ENCODE measurements at regions not wholly inside any gene's neighbourhood (a gene's known extent, or its start where the extent isn't known, plus 50 kb on each side); places are given as distances from the start of the nearest gene placed in this dataset.

- DNase-seq, result peak; percentile 49 to 53 (median 52)
Measured at GRCh38 chr10:47145290-47145934, 154.6 kb upstream of the GDF10 start.

- DNase-seq, result peak in 2 of 3 donors; percentile 23 to 49
Measured at GRCh38 chr10:47146572-47146971, 153.4 kb upstream of the GDF10 start.

GRCh38 chr10:47147186-47147585 is 152.8 kb upstream of the GDF10 start:
- no peak for DNase-seq

- no peak for DNase-seq
Measured at GRCh38 chr10:47150581-47150980, 149.4 kb upstream of the GDF10 start.

GRCh38 chr10:47151920-47152319 is 148.1 kb upstream of the GDF10 start:
- DNase-seq, result no peak

GRCh38 chr10:47152861-47153349 is 147.1 kb upstream of the GDF10 start:
- DNase-seq, result peak; percentile 45 to 78 (median 65)

- DNase-seq, result no peak
Measured at GRCh38 chr10:47154762-47155161, 145.2 kb upstream of the GDF10 start.

- DNase-seq, result no peak
Measured at GRCh38 chr10:47156873-47157272, 143.1 kb upstream of the GDF10 start.

- DNase-seq, result no peak
Measured at GRCh38 chr10:47158116-47159071, 141.6 kb upstream of the GDF10 start.

- DNase-seq, result no peak
Measured at GRCh38 chr10:47159361-47160260, 140.4 kb upstream of the GDF10 start.

- DNase-seq, result no peak
Measured at GRCh38 chr10:47160261-47160908, 139.6 kb upstream of the GDF10 start.

GRCh38 chr10:47160967-47161366 is 139.0 kb upstream of the GDF10 start:
- peak; percentile 68 to 79 (median 78) for DNase-seq

GRCh38 chr10:47161465-47161864 is 138.5 kb upstream of the GDF10 start:
- DNase-seq, result no peak

- peak; percentile 24 to 30 (median 29) for DNase-seq
Measured at GRCh38 chr10:47164126-47164799, 135.7 kb upstream of the GDF10 start.

- DNase-seq, result peak; percentile 62 to 68 (median 66)
Measured at GRCh38 chr10:47164800-47165128, 135.2 kb upstream of the GDF10 start.

GRCh38 chr10:47165168-47165710 is 134.8 kb upstream of the GDF10 start:
- peak in 1 of 3 donors; percentile 17 for DNase-seq

GRCh38 chr10:47165711-47166404 is 134.1 kb upstream of the GDF10 start:
- DNase-seq, result peak; percentile 85 to 87 (median 86)

GRCh38 chr10:47166405-47166777 is 133.6 kb upstream of the GDF10 start:
- DNase-seq, result no peak

- peak; percentile 11 to 30 (median 20) for DNase-seq
Measured at GRCh38 chr10:47166808-47167581, 133.0 kb upstream of the GDF10 start.

GRCh38 chr10:47167591-47167990 is 132.4 kb upstream of the GDF10 start:
- DNase-seq, result no peak
